GM04504 (cell line): ENCODE measurements at regions not wholly inside any gene's neighbourhood (a gene's known extent, or its start where the extent isn't known, plus 50 kb on each side); places are given as distances from the start of the nearest gene placed in this dataset.

ENCODE experiments used
- DNase-seq: peaks from one replicate; pipeline ENCODE4 v3.0.0-alpha.2; 2012; ENCODE audit warnings: low read depth

GRCh38 chr12:95412482-95413311 lies 61.3 kb upstream of the METAP2 start:
- peak; percentile 97 for DNase-seq

GRCh38 chr12:95413576-95413975 lies 60.4 kb upstream of the METAP2 start:
- DNase-seq: no peak

- DNase-seq: no peak
These were observed 58.5 kb upstream of the METAP2 start for GRCh38 chr12:95415451-95415850.

- no peak for DNase-seq
These were observed 57.8 kb upstream of the METAP2 start for GRCh38 chr12:95416111-95416636.

DNA sequence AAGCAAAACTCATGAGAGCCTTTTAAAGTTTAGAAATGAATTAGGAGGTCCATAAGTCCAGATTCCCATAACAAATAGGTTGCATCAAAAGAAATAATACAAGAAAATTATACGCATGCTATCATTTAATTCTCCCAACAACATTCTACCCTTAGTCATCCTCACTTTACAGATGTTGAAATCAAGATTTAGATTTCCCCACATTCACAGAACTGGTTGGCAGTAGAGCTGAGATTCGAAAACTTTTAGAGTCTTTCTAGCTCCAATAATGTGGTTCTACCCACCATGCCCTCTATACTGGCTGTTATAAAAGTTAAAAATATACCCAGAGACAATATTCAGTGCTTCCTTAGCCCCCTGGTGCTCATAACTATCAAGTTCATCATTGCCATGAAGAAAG lies 56.6 kb upstream of the METAP2 start:
- DNase-seq: no peak

DNA sequence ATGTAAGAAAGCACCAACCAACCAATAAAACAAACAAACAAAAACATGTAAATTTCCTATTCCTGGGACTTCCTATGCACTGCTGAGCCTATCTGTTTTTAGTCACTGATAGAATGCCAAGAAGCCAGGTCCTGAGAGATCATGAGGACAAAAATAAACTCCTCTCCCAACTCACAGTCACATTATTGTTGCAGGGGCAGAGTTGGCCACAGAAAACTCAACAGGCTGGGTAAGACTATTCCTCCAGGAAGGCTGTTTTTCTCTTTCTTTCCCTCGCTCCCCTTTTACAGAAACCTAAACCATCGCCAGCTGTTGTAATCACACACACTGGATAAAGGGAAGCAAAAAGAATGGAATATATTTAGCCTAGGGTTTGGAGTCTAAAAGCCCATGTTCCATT lies 55.8 kb upstream of the METAP2 start:
- DNase-seq: no peak
